HG03439 (cell line): ENCODE measurements at regions not wholly inside any gene's neighbourhood (a gene's known extent, or its start where the extent isn't known, plus 50 kb on each side); places are given as distances from the start of the nearest gene placed in this dataset.

Source experiments
- ATAC-seq: cut with Tn5 transposase; IDR thresholded peaks from one replicate; pipeline ENCODE4 v1.9.1; 2021; ENCODE audit warnings: mild to moderate bottlenecking, moderate library complexity; ENCODE audit not compliant: unreplicated experiment

- no peak for ATAC-seq
These were observed 599.9 kb downstream of the METTL15 start for GRCh38 chr11:28708075-28708474.

GRCh38 chr11:28704801-28705200 is 596.6 kb downstream of the METTL15 start:
- no peak for ATAC-seq

- ATAC-seq = no peak
These were observed 595.2 kb downstream of the METTL15 start for GRCh38 chr11:28703371-28703770.

GRCh38 chr11:28702871-28703270 is 594.7 kb downstream of the METTL15 start:
- no peak for ATAC-seq

- no peak for ATAC-seq
These were observed 594.2 kb downstream of the METTL15 start for GRCh38 chr11:28702450-28702790.

GRCh38 chr11:28701760-28702449 is 593.7 kb downstream of the METTL15 start:
- no peak for ATAC-seq

GRCh38 chr11:28699701-28700100 is 591.5 kb downstream of the METTL15 start:
- no peak for ATAC-seq

GRCh38 chr11:28697920-28698827 is 590.0 kb downstream of the METTL15 start:
- ATAC-seq = no peak

- ATAC-seq = no peak
These were observed 588.4 kb downstream of the METTL15 start for GRCh38 chr11:28696591-28696990.

- ATAC-seq = no peak
These were observed 582.6 kb downstream of the METTL15 start for GRCh38 chr11:28690746-28691145.

GRCh38 chr11:28684011-28684586 is 575.9 kb downstream of the METTL15 start:
- no peak for ATAC-seq

GRCh38 chr11:28679795-28680468 is 571.7 kb downstream of the METTL15 start:
- no peak for ATAC-seq

GRCh38 chr11:28677721-28678120 is 569.5 kb downstream of the METTL15 start:
- ATAC-seq = no peak

GRCh38 chr11:28675183-28675582 is 567.0 kb downstream of the METTL15 start:
- no peak for ATAC-seq

GRCh38 chr11:28674433-28675103 is 566.4 kb downstream of the METTL15 start:
- ATAC-seq = no peak

- no peak for ATAC-seq
These were observed 565.7 kb downstream of the METTL15 start for GRCh38 chr11:28673691-28674432.

GRCh38 chr11:28671274-28671673 is 563.1 kb downstream of the METTL15 start:
- no peak for ATAC-seq

- no peak for ATAC-seq
These were observed 558.4 kb downstream of the METTL15 start for GRCh38 chr11:28666632-28667031.

- ATAC-seq = no peak
These were observed 551.6 kb downstream of the METTL15 start for GRCh38 chr11:28659716-28660348.
